SKM-1 (cell line): ENCODE measurements at regions not wholly inside any gene's neighbourhood (a gene's known extent, or its start where the extent isn't known, plus 50 kb on each side); places are given as distances from the start of the nearest gene placed in this dataset.
"Not testable (repeated sequence)": the region's sequence is repeated elsewhere in the genome, so short reads cannot be mapped to it uniquely, and the experiment has no call there.

Experiments used
- DNase-seq: peaks from one replicate; lab custom pipeline; 2025; ENCODE audit not compliant: unreplicated experiment; lab: John Stamatoyannopoulos, UW

DNA sequence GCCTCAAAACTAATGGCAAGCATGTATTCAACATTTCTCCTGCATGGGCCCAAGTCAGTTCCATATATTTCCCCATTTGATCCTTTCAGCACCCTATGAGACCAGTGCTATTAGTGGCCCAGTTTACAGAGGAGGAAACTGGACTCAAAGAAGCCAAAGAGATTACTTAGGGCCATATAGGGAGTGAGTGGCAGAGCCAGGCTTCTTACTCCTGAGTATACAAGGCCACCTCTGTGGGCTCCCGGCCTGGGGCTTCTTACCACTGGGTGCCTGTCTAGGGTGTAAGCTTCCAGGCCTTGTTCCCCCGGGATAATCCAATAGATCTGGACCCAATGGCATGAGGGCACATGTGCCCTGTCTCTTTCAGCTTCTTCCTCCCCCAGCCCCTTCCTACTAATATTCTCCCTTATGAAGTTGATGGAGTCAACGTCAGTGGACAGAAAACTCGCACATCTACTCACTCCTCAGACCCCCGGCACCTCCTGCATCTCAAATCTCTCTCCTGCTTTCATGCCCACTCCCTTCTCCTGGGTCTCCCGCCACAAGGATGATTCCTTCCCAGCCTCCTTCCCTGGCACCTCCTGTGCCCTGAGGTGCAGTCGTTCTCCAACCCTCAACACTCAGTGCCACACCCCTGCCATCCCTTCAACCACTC is 222.6 kb downstream of the ANAPC1 start:
- DNase-seq: no peak

DNA sequence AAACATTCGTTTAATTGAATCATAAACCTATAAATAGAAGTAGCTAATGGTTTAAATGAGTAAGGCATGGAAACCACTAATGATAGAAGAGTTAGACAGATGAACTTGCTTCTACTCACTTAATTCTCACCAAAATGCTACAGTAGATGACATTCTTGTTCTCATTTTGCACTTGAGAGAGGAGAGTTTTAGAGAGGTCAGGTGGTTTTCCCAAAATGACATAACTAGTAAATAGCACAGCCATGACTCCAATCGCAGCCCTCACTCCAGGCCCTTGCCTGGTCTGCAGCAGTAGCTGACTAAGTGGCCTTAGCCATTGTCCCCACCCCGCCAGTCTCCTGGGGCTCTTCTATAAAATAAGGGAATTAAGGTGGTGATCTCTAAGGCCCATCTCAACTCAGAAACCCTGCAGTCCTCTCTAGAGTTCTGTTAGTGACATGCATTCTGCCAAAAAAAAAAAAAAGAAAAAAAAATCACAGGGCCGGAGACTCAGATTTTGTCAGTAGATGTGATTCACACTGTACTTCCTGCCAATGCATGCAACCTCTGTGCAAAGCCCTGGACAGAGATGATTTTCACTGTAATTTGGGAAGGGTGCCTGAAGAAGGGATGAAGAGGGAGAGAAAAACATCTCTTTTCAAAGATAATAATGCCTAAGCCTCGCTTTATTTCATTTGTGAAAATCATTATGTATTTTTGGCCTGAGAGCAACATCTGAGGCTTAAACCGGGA is 221.8 kb downstream of the ANAPC1 start:
- no peak for DNase-seq

DNA sequence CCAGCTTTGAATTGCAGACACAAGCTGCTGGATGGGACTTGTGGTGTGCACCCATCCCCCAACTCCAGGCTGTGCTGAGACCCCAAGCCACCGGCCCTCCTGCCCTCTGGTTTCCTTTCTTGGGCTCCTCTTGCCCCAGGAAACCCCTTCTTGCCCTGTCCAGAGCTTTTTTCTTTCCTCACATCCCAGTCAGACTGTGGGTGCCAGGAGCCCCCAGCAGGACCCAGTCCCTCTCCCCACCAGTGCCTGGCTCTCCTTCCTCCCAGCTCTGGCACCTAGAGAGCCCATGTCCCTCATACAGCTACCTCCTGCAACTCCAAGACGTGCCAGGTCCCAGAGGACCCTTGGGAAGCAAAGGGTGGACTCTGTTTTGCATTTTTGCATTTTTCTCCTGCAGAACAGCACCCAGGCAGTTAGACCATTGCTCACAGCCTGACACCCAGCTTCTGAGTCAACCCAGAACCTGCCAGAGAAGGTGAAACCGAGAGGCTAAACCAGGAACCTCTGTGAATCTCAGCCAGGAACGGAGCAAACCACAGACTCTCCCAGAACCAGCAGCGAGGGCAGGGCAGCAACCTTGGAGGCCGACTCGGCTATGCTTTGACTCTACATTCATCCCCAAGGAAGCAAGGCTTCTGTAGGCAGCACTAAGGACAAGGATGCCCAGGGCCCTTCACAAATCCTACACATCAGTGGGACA is 221.1 kb downstream of the ANAPC1 start:
- no peak for DNase-seq

DNA sequence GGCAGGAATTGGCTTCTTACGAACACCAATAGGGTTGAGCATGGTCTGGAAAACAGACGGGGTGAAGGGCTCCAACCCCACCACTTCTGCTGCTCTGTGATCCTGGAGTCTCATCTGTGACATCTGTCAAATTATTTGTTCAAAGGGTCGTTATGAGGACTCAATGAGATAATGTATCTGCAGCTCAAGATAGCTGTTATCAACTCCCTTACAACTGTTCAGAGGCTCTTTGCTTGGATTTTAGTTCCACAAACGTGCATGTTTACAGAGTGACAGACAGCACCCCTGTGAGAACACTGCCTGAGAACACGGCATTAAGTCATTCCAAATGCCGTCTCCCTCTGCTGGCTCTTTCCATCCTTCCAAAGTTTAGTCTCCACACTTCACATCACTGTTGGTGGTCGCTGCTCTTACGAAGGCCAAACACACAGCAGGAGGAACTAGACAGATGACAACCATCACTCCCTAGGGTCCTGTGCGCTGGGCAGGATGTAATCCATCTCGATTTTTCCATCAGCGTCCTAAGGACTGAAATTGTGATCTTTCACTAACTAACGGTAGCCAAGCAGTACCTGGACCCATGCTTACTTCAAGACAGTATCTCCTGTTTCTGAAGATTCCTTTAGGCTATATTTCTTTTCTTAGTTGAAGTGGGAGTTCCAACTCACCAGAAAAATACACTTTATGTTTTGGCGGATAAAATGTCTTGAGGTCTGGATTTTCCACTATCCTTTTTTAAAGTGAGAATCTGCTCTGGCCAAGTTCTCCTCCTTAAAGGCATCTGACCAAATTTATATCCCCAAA is 220.3 kb downstream of the ANAPC1 start:
- DNase-seq: no peak

DNA sequence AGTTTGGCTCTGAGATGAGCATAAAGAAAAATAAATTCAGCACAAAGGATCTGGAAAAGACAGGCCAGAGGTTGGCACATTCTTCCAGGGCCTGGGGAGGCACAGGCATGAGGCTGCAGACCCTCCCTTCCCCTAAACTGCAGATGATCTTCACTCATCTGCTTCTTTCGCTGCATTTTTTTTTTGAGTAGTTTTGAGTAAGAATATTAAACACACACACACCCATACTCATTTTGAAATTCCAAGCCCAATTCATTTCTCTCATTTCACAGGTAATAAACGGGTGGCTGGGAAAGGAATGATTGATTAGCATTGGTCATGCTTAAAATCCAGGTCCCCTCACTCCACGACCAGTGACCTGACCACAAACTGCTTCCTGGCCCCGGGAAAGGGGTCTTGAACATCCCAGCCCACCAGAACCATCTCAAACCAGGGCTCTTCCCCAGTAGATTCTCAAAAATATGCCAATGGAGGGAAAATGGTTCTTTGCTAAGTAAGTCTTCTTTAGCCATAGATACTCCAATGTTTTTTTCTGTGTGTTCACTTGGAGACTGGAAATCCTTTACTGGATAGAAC is 219.6 kb downstream of the ANAPC1 start:
- no peak for DNase-seq

DNA sequence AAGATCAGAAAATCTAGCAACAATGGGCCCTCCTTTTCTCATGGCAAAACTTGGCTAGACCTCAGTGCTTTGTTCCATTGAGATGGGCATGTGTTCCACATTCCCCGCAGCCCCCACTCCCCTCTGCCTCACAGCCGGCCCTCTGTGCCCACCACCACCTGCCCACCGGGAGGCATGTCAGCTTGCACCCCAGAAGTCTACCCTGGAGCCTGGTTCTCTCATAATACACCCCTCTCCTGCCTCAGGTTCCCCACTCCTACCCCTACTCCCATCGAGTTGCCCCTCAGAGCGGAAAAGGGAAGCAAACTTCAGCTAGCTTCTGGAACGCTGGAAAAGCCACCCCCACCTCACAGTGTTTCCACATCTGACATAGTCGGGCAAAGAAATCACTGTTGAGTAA is 219.0 kb downstream of the ANAPC1 start:
- DNase-seq: no peak

DNA sequence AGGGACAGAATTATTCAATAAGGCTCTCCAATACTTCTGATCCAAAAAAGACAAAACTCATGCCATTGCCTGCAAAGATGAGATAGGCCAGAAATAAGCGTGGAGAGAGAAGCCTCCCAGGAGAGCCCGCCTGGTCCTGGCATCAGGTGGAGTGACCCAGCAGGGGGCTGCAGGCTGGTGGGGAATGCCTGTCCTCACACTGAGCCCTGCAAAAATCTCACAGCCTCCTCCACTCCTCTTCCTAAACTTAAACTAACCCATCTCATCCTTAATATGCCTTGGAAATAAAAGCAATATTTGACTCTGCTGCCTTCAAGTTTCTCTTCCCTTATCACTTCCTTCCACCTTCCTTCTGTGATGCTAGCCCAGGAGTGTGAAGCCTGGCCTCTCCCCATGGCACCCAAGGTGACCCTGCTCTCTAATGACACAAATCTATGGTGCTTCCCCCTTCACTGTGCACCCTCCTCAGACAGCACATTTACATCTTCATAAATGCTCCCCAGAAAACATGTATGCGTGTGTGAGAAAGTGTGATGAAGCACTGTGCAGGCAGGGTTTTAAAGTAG is 218.4 kb downstream of the ANAPC1 start:
- no peak for DNase-seq

DNA sequence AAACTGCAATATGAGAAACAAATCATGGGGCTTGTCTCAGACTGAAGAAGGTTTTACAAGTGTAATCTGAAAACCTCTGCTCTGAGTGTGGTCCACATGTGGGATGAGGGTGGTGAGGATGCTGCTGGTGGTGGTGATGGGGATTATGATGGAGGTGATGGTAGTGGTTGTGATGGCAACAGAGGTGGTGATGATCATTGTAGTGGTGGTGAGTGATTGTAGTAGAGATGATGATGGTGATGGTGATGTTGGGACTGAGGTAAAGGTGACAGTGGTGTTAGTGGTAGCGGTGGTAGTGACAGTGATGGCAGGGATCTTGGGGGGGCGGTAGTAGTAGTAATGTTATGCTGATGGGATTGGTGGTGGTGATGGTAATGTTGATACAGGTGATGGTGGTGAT is 217.8 kb downstream of the ANAPC1 start:
- no peak for DNase-seq

DNA sequence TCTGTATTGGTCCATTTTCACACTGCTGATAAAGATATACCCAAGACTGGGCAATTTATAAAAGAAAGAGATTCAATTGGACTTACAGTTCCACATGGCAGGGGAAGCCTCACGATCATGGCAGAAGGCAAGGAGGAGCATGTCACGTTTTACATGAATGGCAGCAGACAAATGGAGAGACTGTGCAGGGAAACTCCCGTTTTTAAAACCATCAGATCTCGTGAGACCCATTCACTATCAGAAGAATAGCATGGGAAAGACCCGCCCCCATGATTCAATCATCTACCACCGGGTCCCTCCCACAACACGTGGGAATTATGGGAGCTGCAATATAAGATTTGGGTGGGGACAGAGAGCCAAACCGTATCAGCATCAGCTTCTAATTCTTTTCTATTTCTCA is 217.0 kb downstream of the ANAPC1 start:
- DNase-seq: no peak

DNA sequence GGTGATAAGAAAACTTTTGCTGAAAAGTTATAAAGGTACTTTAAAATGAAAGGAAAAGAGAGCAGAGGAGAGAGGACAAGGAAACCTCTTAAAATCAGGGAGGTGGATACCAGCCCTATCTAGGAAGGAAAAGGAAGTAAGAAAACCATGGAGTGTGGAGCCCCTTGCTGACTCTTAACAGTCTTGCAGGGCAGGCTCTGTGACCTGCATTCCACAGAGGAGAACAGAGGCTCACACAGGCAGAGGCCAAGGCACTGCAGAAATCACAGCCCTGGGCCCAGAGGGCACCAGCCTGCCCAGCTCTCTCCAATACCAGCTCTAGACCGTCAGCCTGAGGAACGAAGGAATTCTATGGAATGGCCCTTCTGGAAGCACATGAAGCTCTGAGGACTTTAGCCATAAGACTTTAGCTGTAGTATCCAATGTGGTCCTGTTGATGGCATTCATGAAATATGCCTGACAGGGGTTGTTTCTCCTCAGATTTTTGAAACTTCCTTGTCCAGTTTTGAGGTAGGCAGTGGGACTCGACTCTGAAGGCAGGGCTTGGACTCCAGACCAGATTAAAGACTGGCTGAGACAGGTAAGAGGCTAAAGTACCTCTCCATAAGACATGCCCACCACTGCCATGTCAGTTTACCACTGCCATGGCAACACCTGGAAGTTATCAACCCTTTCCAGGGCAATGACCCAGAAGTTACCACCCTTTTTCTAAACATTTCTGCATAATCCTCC is 216.3 kb downstream of the ANAPC1 start:
- no peak for DNase-seq

DNA sequence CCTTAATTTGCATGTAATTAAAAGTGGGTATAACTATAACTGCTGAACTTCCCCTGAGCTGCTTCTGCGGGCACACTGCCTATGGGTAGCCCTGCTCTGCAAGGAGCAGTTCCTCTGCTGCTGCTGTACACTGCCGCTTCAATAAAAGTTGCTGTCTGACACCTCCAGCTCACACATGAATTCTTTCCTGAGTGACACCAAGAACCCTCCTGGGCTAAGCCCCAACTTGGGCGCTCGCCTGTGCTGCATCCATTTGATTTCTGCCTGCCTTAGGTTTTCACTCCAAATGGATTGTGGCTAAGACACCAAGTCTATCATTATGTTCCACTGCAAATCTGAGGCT is 215.7 kb downstream of the ANAPC1 start:
- DNase-seq: no peak

DNA sequence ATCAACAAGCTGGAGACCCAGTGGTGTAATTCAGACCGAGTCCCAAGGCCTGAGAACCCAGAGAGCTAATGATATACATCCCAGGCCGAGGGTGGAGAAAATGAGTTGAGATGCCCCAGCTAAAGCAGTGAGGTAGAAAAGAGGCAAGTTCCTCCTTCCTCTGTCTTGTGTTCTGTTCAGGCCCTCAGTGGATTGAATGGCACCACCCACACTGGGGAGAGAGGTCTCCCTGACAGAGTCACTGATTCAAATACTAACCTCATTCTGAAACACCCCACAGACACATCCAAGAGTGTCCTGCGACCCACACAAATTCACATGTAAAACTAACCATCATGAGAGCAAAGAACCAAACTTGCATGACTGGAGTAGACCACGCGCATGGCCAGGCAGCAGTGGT is 215.3 kb downstream of the ANAPC1 start:
- no peak for DNase-seq

DNA sequence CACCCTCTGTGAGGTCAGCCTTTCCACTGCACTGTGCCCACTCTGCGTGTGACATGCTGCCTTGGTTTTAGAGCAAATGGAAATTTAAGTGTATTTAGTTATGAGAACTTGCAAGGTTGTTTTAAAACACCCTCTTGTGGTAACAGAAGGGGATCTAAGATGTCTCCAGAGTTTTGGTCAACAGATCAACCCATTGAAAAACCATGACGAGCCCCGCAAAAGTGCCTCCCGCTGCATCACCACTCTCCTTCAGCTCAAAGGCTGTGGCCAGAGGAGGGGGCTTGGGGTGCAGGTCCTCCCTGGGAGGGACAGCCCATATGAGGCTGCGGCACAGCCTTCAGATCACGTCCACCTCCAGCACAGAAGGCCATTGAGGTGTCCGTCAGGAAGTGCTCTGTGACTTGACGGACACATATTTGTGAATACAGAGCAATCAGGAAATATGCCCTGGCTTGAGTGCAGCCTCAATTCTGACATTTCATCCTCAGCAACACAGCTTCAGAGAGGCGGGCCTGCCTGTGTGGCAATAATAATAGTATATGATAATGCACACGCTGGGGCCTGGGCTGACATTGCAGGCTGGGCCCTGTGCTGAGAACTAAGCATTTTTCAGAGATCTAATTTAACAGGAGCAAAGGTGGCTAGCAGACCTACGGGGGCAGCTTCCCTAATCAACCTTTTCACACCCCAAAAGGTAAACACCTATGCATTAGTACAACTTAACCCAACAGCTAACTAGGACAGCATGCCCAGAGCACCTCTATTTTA is 213.9 kb downstream of the ANAPC1 start:
- no peak for DNase-seq

DNA sequence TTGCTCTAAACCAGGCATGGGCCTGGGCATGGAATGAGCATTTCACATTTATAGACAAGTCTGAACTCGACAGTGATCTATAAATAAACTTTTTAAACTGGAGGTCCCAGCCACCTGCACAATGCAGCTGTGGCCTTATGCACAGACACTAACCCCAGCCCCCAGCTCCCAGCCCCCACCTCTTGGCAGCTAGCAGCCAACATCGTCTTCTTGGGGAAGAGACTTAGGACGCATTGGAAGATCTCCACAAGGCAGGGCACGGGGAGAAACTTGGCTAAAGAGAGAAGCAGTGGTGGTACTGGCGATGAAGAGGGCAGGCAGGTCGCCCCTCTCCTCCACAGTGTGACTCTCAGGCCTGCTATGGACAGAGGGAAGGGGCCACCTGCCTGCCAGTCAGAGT is 213.2 kb downstream of the ANAPC1 start:
- DNase-seq: no peak

DNA sequence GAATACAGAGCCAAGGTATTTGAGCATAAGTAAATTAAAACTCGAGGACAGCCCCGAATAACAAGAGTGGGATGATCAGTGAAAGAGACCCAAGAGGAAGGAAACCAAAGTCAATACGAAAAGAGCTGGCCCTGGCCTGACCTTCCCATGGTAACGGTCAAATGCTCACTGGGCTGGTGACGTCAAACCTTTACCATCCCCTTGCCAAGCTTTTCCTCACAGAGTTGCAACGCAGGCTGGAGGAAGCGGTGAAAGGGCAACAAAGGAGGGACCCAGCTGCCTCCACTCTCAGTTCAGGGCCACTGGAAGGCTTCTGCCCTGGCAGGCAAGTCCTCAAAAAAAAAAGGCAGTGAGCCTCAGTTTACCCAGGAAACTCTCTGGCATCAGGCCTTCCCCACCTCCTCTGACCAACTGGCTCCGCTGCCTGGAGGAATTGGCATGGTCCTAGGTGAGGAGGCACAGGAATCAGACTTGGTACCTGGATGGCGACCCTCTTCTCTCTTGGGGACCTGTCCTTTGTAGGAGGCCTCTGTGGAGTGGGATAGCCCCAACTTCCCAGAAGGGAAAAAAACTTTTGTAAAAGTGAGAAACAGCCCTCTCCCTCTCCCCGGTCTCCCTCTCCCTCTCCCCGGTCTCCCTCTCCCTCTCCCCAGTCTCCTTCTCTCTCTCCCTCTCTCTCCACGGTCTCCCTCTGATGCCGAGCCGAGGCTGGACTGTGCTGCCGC is 212.4 kb downstream of the ANAPC1 start:
- peak; percentile 82 for DNase-seq

DNA sequence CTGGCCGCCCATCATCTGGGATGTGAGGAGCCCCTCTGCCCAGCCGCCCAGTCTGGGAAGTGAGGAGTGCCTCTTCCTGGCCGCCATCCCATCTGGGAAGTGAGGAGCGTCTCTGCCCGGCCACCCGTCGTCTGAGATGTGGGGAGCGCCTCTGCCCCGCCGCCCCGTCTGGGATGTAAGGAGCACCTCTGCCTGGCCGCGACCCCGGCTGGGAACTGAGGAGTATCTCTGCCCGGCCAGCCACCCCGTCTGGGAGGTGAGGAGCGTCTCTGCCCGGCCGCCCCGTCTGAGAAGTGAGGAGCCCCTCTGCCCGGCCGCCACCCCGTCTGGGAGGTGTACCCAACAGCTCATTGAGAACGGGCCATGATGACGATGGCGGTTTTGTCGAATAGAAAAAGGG is 211.4 kb downstream of the ANAPC1 start:
- DNase-seq: not testable (repeated sequence)

DNA sequence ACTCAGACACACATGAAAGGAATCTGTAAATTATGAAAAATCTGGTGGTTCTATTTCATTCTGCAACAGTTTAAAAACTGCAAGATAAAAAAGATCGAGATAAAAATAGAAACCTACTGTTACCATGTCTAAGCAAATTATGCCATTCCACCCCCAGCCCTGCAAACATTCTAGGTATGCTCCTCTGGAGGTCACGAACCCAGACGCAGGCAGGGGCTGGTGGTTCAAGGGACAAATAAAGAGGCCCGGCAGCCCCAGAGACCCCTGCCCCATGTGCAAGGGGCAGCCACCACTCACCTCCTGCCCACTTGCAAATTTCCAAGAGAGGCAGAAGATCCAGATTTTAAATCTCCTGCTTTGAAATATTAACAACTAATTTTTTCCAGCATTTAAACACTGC is 210.5 kb downstream of the ANAPC1 start:
- no peak for DNase-seq

DNA sequence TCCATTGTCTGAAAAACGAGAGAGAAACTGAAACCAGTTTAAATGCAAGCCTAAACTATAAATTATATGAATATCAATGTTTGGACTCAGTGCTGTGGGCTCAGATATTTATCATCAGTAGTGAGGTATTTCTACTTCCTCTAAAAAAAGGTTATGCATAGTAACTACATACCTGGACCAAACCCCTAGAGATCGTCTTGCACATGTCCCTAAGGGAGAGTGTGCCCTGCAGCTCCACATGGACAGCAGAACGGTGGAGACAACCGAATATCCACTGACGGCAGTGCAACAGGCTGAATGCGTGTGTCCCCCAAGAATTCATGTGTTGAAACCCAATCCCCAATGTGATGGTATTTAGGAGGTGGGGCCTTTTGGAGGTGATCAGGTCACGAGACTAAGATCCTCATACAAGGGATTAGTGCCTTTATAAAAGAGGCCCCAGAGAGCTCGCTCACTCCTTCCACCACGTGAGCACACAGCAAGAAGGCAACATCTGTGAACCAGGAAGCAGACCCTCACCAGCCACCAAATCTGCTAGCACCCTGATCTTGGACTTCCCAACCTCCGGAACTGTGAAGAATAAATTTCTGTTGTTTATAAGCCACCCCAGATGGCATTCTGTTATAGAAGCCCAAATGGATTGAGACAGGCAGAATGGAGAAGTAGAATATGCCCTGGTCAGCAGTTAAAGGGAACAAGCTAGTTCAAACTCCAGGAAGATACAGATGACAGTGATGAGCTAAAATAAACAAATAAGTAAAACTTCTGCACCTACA is 208.4 kb downstream of the ANAPC1 start:
- peak; percentile 41 for DNase-seq
